ENCODE measurements at regions not wholly inside any gene's neighbourhood (a gene's known extent, or its start where the extent isn't known, plus 50 kb on each side); places are given as distances from the start of the nearest gene placed in this dataset.

DNA sequence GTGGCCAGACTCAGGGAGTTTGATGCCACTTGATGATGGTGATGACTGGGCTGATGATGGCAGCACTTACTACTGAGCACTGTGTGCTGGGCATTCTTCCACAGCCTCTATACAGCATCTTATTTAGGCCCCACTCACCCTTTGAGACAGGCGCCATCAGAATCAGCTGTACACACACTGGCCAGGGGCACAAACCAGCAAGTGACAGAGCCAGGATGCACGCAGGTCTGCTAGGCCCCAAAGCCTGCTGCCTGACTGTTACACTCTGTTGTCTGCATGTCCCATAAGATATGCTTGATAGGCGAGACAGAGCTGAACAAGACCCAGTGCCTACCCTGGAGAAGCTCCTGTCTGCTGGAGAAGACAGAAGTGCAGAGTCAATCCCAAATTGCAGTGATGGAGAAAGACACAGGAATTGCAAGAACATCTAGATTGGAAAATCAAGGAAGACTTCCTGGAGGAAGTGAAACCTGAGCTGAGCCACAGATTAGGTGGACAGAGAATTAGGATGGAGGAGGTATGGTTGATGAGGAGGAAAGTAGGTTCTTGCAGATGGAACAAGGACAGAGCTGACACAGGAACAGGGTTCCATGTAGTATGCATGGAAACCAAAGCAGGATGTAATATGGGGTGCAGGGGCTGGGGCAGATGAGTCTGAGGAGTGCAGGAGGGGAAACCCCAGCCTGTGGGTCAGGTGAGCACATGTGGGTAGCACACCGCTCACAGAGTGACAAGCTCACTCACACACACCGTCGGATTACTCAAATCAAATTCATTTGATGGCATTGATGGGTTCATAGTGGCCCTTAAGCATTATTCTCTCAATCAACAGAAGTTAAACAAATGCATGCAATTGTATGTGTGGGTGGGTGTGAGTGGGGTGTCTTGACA, 117.3 kb downstream of the BEGAIN start:
- DNase-seq, result no peak

GRCh38 chr14:100470523-100470897, 116.7 kb downstream of the BEGAIN start:
- no peak for DNase-seq

DNA sequence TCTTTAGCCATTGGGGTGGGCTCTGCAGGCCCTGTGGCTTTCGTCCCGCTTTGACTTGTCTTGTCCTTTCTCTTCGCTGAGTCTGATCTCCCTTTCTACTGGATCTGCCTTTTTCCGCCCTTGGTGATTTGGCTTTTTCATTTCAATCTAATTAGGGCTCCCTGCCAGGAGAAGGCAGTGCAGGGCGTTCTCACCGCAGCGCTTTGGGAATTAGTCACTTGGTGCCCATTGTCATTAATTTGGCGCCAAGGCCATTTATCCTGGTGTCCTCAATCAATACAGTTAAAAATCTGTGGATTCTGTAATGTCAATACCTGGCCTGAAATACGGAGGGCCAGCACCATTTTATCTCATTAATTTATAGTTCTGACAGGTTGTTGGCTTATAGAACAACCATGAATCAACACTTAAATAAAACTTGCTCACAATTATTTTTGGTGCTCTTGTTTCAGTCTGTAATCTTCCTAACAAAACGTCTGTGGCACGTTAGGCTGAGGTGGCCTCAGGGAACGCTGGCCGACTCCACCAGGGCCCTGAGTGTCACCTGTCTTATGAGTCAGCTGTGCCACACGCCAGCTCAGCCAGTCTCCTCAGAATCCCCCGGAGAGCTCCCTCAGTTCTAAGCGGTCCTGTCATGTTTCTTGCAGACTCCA, 115.7 kb downstream of the BEGAIN start:
- DNase-seq, result peak; percentile 85

GRCh38 chr14:100472094-100472455, 115.1 kb downstream of the BEGAIN start:
- peak; percentile 73 for DNase-seq

GRCh38 chr14:100472491-100472890, 114.7 kb downstream of the BEGAIN start:
- DNase-seq, result no peak

DNA sequence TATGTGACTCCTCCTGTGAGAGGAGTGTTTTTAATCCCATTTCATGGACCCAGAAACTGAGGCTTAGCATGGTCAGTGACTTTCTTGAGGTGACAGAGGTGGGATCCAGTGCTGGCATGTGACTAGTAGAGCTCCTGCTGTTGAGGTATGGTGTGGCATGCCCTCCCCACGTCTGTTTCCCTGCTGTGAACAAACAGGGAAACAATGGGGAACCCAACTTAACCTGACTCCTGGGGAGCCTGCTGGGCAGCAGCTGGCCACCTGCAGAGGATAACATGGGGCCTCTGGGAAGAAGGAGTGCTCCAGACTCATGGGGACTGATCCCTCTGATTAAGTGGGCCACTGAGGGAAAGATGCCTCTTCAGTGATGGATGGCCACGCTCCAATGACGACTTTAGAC, 114.0 kb downstream of the BEGAIN start:
- no peak for DNase-seq

- DNase-seq, result no peak
These were observed 113.0 kb downstream of the BEGAIN start for GRCh38 chr14:100474196-100474595.

GRCh38 chr14:100475268-100475667, 111.9 kb downstream of the BEGAIN start:
- no peak for DNase-seq

DNA sequence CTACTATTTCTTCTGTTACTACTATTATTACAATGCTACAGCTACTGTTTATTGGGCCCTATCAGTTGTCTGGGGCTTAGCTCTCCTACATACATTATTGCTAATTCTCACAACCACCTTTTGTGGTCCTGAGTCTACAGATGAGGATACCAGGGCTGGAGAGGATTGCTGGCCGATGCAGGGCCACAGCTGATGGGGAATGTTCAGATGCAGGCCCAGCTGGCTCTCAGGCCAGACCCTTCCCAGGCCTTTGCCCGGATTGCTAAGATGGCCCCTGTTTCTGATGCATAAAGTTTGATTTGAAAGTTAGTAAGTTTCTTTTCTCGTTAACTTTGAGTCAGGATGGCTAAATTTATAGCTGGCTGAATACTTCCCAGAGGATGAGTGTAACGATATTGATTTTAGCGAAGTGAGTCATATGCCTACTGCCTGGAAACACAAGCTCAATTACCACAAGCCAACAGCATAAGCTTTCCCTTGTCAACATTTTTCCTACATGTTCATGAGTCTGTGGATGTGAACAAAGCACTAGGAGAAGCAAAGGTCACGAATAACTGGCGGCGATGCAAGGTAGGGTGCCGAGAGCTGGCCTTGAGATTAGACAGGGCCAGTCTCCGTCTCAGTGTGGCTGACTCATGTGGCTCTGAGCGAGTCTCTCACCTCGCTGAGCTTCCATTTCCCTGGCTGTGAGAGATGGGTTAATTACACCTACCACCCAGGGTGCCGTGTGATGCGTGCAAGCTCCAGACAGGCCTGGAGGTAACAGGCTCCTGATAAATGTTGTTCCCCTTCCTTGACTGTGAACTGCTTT, 111.0 kb downstream of the BEGAIN start:
- no peak for DNase-seq

DNA sequence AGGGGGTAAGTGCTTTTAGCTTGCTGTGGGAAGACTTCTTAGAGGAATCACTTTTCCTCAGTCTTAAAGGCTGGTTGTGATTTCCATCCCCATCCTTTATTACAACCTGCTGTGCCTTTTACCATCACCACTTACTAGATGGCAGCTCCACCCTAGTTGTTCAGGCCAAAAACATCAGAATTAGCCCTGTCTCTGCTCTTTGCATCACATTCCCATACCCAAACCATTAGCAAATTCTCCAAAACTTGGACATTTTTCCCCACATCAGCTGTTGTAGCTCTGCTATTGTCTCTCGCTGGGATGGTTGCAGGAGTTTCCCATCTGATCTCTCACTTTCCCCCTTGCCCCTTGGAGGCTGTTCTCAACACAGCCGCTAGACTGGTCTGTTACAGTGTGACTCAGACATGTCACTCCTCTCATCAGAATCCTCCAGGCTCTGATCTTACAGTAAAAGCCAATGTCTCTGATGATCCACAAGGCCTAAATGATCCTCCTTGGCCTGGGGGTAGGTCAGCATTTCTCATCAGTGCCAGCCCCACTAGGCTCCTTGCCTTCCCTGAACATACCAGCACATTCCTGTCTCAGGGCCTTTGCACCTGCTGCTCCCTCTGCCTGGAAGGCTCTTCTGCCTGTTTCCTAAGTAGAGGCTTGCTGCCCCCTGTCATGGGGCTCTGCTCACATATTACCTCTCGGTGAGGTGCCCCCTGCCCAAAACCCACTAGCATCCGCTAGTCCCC, 102.5 kb downstream of the BEGAIN start:
- DNase-seq, result no peak

DNA sequence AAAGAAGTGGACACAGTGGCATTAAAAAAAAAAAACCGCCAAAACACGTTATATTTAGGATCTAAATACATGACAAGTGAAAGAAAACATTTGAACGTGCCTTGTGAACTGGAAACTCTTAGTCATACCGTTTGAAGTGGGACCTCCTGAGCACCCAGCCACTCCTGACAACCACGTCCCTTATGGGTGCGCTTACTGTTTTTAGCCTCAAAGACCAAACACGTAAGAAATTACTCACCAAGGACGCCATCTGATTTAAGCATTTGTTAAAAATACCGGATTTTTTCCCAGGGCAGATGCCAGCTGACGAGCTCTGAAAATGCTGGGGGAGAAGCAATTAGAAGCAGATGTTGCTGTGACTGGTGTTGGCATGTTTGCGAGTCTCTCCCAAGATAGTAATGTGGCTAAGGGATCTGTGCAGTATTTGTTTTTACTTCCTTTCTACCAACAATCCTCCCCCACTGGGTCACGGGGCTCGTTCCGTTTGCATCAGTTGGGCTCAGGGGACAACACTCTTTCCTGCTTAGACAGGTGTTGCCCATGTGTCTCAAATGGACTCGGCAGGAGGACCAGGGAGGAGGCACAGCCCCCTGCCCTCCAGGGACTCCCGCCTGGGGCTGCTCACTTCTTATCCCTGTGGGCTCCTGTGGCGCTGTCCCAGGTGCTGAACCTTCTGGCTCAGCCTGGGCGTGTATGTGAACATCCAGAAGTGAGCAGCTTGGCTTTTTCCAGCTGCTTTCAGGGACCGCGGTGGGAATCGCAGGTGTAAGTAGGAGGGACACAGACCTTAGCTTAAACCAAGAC, 101.0 kb downstream of the BEGAIN start:
- peak; percentile 86 for DNase-seq
